ENCODE measurements at regions not wholly inside any gene's neighbourhood (a gene's known extent, or its start where the extent isn't known, plus 50 kb on each side); places are given as distances from the start of the nearest gene placed in this dataset.
"Not testable (repeated sequence)": the region's sequence is repeated elsewhere in the genome, so short reads cannot be mapped to it uniquely, and the experiment has no call there.

- no peaks in the 10 kb centered on the region for H3K9me3 ChIP-seq
- no peak for TF ChIP-seq POLR2A (IDR thresholded peaks at IDR 0.05)
- no peak for TF ChIP-seq EP300 (IDR thresholded peaks at IDR 0.05)
- no peak for TF ChIP-seq CTCF (IDR thresholded peaks at IDR 0.05)
Measured at GRCh38 chr7:113548137-113548536, 370.7 kb downstream of the PPP1R3A start.

GRCh38 chr7:113521468-113521867, 397.3 kb downstream of the PPP1R3A start:
- intact Hi-C loops (cut with DNase I) = no loop called here
- Histone ChIP-seq H3K27ac (no peak overlapping the region), H3K4me3 (no peak overlapping the region), H3K27me3 (no peaks in the 10 kb centered on the region), H3K9me3 (no peaks in the 10 kb centered on the region), H3K36me3 (no peaks in the 10 kb centered on the region), H3K4me1 (ENCODE audit: insufficient read depth) (no peaks in the 10 kb centered on the region)
- 81 to 93% (median 87%) methylated on average over 2 of the region's 2 CpGs for WGBS, 3 donors
- DNase-seq = no peak
- no peak for TF ChIP-seq CTCF (IDR thresholded peaks at IDR 0.05)
- no peak for TF ChIP-seq POLR2A (IDR thresholded peaks at IDR 0.05)
- TF ChIP-seq EP300 (IDR thresholded peaks at IDR 0.05) = no peak

More at GRCh38 chr7:113548137-113548536, 370.7 kb downstream of the PPP1R3A start:
- Histone ChIP-seq H3K4me3 (no peak overlapping the region), H3K27ac (no peak overlapping the region), H3K4me1 (ENCODE audit: insufficient read depth) (no peaks in the 10 kb centered on the region), H3K36me3 (no peaks in the 10 kb centered on the region), H3K27me3 (no peaks in the 10 kb centered on the region)
- no peak for DNase-seq
- intact Hi-C loops (cut with DNase I) = no loop called here

GRCh38 chr7:113519472-113519871, 399.3 kb downstream of the PPP1R3A start:
- no peak for TF ChIP-seq EP300 (IDR thresholded peaks at IDR 0.05)
- H3K4me1 ChIP-seq (ENCODE audit: insufficient read depth) = no peaks in the 10 kb centered on the region
- intact Hi-C loops (cut with DNase I) = no loop called here
- no peak for DNase-seq
- no peaks in the 10 kb centered on the region for H3K9me3 ChIP-seq
- no peak overlapping the region for H3K27ac ChIP-seq
- no peaks in the 10 kb centered on the region for H3K36me3 ChIP-seq
- 60 to 67% (median 60%) methylated on average over 5 of the region's 5 CpGs for WGBS, 3 donors
- no peak overlapping the region for H3K4me3 ChIP-seq
- no peaks in the 10 kb centered on the region for H3K27me3 ChIP-seq

- Histone ChIP-seq H3K36me3 (no peaks in the 10 kb centered on the region), H3K9me3 (no peaks in the 10 kb centered on the region), H3K4me1 (ENCODE audit: insufficient read depth) (no peaks in the 10 kb centered on the region), H3K27me3 (no peaks in the 10 kb centered on the region), H3K27ac (no peak overlapping the region), H3K4me3 (no peak overlapping the region)
- DNase-seq = no peak
- no peak for TF ChIP-seq POLR2A (IDR thresholded peaks at IDR 0.05)
- no peak for TF ChIP-seq EP300 (IDR thresholded peaks at IDR 0.05)
- TF ChIP-seq CTCF (IDR thresholded peaks at IDR 0.05) = no peak
- 65 to 77% (median 69%) methylated on average over 3 of the region's 3 CpGs for WGBS, 3 donors
- intact Hi-C loops (cut with DNase I) = loop anchor here in 1 of 4 donors (5.0 kb wide), 1 partner anchor 1252 kb away; no protein-coding TSS in a partner anchor
Measured at GRCh38 chr7:113504691-113505090, 386.3 kb upstream of the SMIM30 start.

GRCh38 chr7:113504142-113504541, 385.8 kb upstream of the SMIM30 start:
- H3K27me3 ChIP-seq = no peaks in the 10 kb centered on the region
- no peak overlapping the region for H3K27ac ChIP-seq
- H3K4me3 ChIP-seq = no peak overlapping the region
- no peaks in the 10 kb centered on the region for H3K4me1 ChIP-seq (ENCODE audit: insufficient read depth)
- TF ChIP-seq POLR2A (IDR thresholded peaks at IDR 0.05) (no peak), EP300 (IDR thresholded peaks at IDR 0.05) (no peak), CTCF (IDR thresholded peaks at IDR 0.05) (no peak)
- intact Hi-C loops (cut with DNase I) = no loop called here
- no peak for DNase-seq
- H3K9me3 ChIP-seq = no peaks in the 10 kb centered on the region
- no peaks in the 10 kb centered on the region for H3K36me3 ChIP-seq

GRCh38 chr7:113496586-113496985, 378.2 kb upstream of the SMIM30 start:
- H3K27me3 ChIP-seq; H3K36me3 ChIP-seq; H3K9me3 ChIP-seq; H3K27ac ChIP-seq; intact Hi-C loops (cut with DNase I); H3K4me1 ChIP-seq (ENCODE audit: insufficient read depth); DNase-seq; H3K4me3 ChIP-seq: not testable (repeated sequence)
- 34 to 84% (median 80%) methylated on average over 2 of the region's 3 CpGs for WGBS, 3 donors

GRCh38 chr7:113494797-113495566, 376.6 kb upstream of the SMIM30 start:
- intact Hi-C loops (cut with DNase I); H3K4me3 ChIP-seq; H3K27ac ChIP-seq; H3K9me3 ChIP-seq; H3K4me1 ChIP-seq (ENCODE audit: insufficient read depth); H3K36me3 ChIP-seq; H3K27me3 ChIP-seq; DNase-seq: not testable (repeated sequence)
- WGBS, 3 donors = 18 to 52% methylated on average over 1 to 6 of the region's 8 CpGs; no CpG with 5 or more reads in 1 of the 3 donors
